Stomach (tissue), 4 donors: ENCODE measurements at regions not wholly inside any gene's neighbourhood (a gene's known extent, or its start where the extent isn't known, plus 50 kb on each side); places are given as distances from the start of the nearest gene placed in this dataset.

Source experiments
- CTCF ChIP-seq, 7 experiments: fragments of 450-650 bp in 4 of 7; fragments of 200-600 bp in 3 of 7; sonication (generic) in 3 of 7; IDR thresholded peaks; one replicate each; pipeline ENCODE4 v1.5.1; 2016 to 2019; ENCODE audit warnings: antibody characterized with exemption in 7 of 7, control low read depth in 2 of 7, mild to moderate bottlenecking in 1 of 7
- POLR2A ChIP-seq, 4 donors: fragments of 450-650 bp; IDR thresholded peaks; one replicate each; pipeline ENCODE4 v1.6.1; 2016; ENCODE audit warnings: antibody characterized with exemption in 4 of 4, control low read depth in 2 of 4, mild to moderate bottlenecking in 1 of 4, moderate library complexity in 1 of 4

GRCh38 chr10:89118091-89118490, 89.0 kb downstream of the CH25H start:
- TF ChIP-seq POLR2A (IDR thresholded peaks at IDR 0.05) (no peak), CTCF (IDR thresholded peaks at IDR 0.05) (no peak)
